ENCODE measurements at regions not wholly inside any gene's neighbourhood (a gene's known extent, or its start where the extent isn't known, plus 50 kb on each side); places are given as distances from the start of the nearest gene placed in this dataset.
"Not testable (repeated sequence)": the region's sequence is repeated elsewhere in the genome, so short reads cannot be mapped to it uniquely, and the experiment has no call there.

- DNase-seq: not testable (repeated sequence)
These were observed 72.1 kb upstream of the ZNF366 start for GRCh38 chr5:72579290-72579689.

GRCh38 chr5:72572236-72572765 is 65.1 kb upstream of the ZNF366 start:
- DNase-seq: no peak

- DNase-seq: no peak
These were observed 62.3 kb upstream of the ZNF366 start for GRCh38 chr5:72569408-72569944.

- no peak for DNase-seq
These were observed 59.5 kb upstream of the ZNF366 start for GRCh38 chr5:72566746-72567145.

GRCh38 chr5:72565513-72566289 is 58.5 kb upstream of the ZNF366 start:
- DNase-seq: no peak

- DNase-seq: no peak
These were observed 55.5 kb upstream of the ZNF366 start for GRCh38 chr5:72562717-72563116.

- no peak for DNase-seq
These were observed 54.1 kb upstream of the ZNF366 start for GRCh38 chr5:72561148-72561972.

- DNase-seq: no peak
These were observed 52.9 kb upstream of the ZNF366 start for GRCh38 chr5:72559866-72560766.

- no peak for DNase-seq
These were observed 51.2 kb upstream of the ZNF366 start for GRCh38 chr5:72558383-72558782.

- DNase-seq: no peak
These were observed 50.8 kb upstream of the ZNF366 start for GRCh38 chr5:72558046-72558336.

GRCh38 chr5:72557167-72558045 is 50.2 kb upstream of the ZNF366 start:
- peak; percentile 54 for DNase-seq

All from activated CD8-positive, alpha-beta memory T cell treated with anti-CD3 and anti-CD28 coated beads, Interleukin-2, amount 50 U/mL, for 48 hours (primary cell).